ENCODE measurements at regions not wholly inside any gene's neighbourhood (a gene's known extent, or its start where the extent isn't known, plus 50 kb on each side); places are given as distances from the start of the nearest gene placed in this dataset.

DNA sequence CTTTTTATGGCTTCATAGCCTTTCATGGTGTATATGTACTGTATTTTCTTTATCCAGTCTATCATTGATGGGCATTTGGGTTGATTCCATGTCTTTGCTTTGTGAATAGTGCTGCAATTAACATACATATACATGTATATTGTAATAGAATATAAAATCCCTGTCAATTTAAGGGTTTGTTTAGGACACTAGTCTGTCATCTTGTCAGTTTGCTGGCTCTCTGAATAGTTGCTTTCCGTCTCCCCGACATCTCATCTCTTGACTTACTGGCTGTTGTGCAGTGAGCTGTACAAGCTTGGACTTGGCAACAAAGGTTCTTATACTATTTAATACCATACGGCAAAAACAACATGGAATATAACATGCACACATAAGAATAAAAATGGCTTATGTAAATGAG is 1487.5 kb downstream of the LRRC4C start:
- TF ChIP-seq, protein P1, sequence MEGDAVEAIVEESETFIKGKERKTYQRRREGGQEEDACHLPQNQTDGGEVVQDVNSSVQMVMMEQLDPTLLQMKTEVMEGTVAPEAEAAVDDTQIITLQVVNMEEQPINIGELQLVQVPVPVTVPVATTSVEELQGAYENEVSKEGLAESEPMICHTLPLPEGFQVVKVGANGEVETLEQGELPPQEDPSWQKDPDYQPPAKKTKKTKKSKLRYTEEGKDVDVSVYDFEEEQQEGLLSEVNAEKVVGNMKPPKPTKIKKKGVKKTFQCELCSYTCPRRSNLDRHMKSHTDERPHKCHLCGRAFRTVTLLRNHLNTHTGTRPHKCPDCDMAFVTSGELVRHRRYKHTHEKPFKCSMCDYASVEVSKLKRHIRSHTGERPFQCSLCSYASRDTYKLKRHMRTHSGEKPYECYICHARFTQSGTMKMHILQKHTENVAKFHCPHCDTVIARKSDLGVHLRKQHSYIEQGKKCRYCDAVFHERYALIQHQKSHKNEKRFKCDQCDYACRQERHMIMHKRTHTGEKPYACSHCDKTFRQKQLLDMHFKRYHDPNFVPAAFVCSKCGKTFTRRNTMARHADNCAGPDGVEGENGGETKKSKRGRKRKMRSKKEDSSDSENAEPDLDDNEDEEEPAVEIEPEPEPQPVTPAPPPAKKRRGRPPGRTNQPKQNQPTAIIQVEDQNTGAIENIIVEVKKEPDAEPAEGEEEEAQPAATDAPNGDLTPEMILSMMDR (IDR thresholded peaks at IDR 0.05; ENCODE audit: low read depth, low read length, missing input control) = no peak
- TF ChIP-seq NR2F2 (IDR thresholded peaks at IDR 0.05) (no peak), JUND (IDR thresholded peaks at IDR 0.05) (no peak), SP1 (IDR thresholded peaks at IDR 0.05) (no peak), RAD21 (IDR thresholded peaks at IDR 0.05) (no peak), TAF1 (conservative IDR thresholded peaks at IDR 0.05) (no peak), EGR1 (IDR thresholded peaks at IDR 0.05; ENCODE audit: low read depth in 2 of 2) (no peak)

All from liver (tissue), 3 donors.